ENCODE measurements at regions not wholly inside any gene's neighbourhood (a gene's known extent, or its start where the extent isn't known, plus 50 kb on each side); places are given as distances from the start of the nearest gene placed in this dataset.
"Not testable (repeated sequence)": the region's sequence is repeated elsewhere in the genome, so short reads cannot be mapped to it uniquely, and the experiment has no call there.

DNA sequence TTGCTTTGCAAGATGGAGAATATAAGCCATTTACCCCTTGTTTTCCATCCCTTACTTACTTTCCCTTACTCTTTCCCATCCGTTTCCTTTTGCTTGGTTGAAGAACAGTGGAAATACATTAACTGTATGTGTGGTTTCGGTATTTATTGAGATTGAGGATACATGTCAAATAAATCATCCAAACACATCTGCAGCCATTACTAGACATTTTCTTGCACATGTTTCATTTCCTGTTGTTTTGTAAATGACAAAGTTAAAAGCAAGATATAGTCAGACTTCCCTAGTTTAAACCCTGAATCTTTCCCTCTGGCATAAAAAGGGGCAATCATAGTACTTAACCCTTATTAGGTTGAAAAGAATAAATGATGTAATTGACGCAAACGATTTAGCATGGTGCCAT, 82.1 kb upstream of the BCHE start:
- DNase-seq: no peak

GRCh38 chr3:165918657-165918979, 81.4 kb upstream of the BCHE start:
- DNase-seq: no peak

- not testable (repeated sequence) for DNase-seq
Observed at GRCh38 chr3:165917938-165918656, 80.9 kb upstream of the BCHE start.

- DNase-seq: not testable (repeated sequence)
Observed at GRCh38 chr3:165915104-165915503, 77.9 kb upstream of the BCHE start.

GRCh38 chr3:165903885-165904630, 66.8 kb upstream of the BCHE start:
- no peak for DNase-seq

GRCh38 chr3:165899066-165899465, 61.8 kb upstream of the BCHE start:
- no peak for DNase-seq

DNA sequence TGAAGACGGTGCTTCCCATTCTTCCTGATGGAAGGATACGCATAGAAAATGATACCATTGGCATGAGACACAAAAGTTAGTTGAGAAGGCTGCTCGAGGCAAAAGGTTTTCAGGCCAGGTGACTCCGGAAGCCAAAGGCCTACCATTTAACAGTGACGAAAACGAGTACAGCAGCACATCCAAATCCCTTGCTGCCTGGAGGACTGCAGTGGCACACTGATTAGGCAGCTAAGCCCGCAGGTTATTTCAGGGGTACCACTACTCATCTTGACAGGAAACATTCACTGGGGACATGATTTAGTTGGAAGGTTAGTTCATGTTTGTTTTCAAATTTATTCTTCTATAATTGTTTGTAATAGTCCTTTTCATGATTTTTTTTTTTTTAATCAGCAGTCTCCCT, 59.9 kb upstream of the BCHE start:
- no peak for DNase-seq

DNA sequence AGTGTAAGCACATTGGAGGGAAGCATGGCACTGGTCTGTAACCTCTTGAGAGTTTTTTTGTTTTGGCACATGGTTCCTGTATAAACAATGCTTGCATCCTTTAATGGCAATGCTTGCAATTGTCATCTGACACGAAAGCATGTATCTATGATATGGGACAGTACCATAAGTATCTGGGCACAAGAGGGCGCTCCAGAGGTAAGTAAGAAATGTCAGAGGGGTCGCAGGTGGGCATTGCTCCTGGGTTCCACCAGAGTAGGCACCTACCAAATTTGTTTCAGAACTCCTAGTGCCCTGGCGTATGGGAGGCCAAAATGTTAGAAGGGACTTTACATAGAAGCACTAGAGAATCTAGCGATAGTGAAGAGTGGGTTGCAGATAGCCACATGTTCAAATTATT, 58.7 kb upstream of the BCHE start:
- no peak for DNase-seq

- DNase-seq: no peak
Observed at GRCh38 chr3:165892565-165892964, 55.3 kb upstream of the BCHE start.
